SJCRH30 (cell line): ENCODE measurements at regions not wholly inside any gene's neighbourhood (a gene's known extent, or its start where the extent isn't known, plus 50 kb on each side); places are given as distances from the start of the nearest gene placed in this dataset.

ENCODE experiments used
- DNase-seq, 2 experiments: peaks; one replicate each; pipeline ENCODE4 v3.0.0-alpha.2; 2015 to 2020
- H3K27ac ChIP-seq: fragments of 250-450 bp; sonication (Bioruptor Pico); 2 replicates; pipeline ENCODE4 v1.5.1; 2020; ENCODE audit warnings: mild to moderate bottlenecking, moderate library complexity
- H3K27me3 ChIP-seq: fragments of 250-450 bp; sonication (Bioruptor Pico); 2 replicates; pipeline ENCODE4 v1.5.1; 2020; ENCODE audit warnings: mild to moderate bottlenecking, moderate library complexity
- H3K36me3 ChIP-seq: fragments of 250-450 bp; sonication (Bioruptor Pico); 2 replicates; pipeline ENCODE4 v1.5.1; 2020; ENCODE audit warnings: mild to moderate bottlenecking, moderate library complexity
- H3K4me1 ChIP-seq: fragments of 250-450 bp; sonication (Bioruptor Pico); 2 replicates; pipeline ENCODE4 v1.5.1; 2020; ENCODE audit warnings: mild to moderate bottlenecking, moderate library complexity
- H3K4me3 ChIP-seq: fragments of 250-450 bp; sonication (Bioruptor Pico); 2 replicates; pipeline ENCODE4 v1.5.1; 2020; ENCODE audit warnings: mild to moderate bottlenecking, moderate library complexity
- H3K9me3 ChIP-seq: fragments of 250-450 bp; sonication (Bioruptor Pico); replicated peaks from 2 replicates; pipeline ENCODE4 v1.5.1; 2020; ENCODE audit warnings: mild to moderate bottlenecking, moderate library complexity

DNA sequence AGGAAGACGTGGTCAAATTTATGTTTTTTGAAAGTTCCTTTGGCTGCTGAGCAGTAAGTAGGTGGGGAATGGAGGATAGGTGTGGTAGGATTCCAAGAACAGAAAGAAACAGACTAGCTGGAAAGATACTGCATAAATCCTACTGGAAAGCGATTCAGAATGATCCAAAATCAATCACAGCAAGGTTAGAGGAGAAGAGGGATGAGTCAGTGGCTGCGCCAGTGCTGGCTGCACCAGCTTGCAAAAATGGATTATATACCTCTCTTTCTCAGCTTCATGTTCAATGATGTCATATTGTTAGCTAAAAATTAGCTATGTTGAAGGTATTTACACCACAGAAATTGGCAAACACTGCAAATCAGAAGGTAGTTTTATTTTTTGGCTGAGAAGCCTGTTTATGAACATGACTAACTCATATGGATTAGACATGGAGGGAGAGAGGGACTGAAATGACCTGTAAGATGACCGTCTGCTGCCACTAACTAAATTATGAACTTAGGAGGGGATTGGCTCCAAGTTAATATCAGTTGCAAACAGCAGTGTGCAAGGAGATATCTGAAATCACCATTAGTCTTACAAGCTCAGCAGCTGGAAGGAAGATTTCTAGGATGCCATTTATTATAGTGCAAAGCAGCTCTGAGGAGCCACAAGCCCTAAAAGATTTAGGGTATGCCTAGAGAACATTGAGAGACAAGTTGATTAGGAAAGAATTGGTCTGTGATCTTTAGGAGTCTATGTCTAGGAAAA lies 405.3 kb downstream of the MID1IP1 start:
- no peaks in the 10 kb centered on the region for H3K27me3 ChIP-seq
- H3K36me3 ChIP-seq: no peaks in the 10 kb centered on the region
- H3K9me3 ChIP-seq: no peaks in the 10 kb centered on the region
- peak overlapping the region; percentile 66 for H3K27ac ChIP-seq
- no peak for DNase-seq
- H3K4me1 ChIP-seq: peaks cover 22% of the 10 kb centered on the region; the same call in 1 of the 2 replicates
- no peak overlapping the region for H3K4me3 ChIP-seq

DNA sequence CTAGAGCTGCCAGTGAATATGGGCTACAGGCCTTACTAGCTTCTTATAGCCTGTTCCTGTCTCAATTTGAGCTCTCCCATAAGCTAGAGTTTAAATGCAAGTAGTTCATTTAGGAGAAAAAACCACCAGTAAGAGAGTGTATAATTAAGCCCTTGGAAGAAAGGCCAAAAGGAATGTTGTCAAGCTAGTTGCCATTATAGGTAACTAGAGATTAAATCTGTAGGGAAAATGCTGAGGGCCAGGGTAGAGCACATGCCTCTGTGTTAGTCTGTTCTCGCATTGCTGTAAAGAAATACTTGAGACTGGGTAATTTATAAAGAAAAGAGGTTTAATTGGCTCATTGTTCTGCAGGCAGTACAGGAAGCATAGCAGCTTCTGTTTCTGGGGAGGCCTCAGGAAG lies 410.2 kb downstream of the MID1IP1 start:
- H3K4me1 ChIP-seq: peaks cover 5% of the 10 kb centered on the region; the same call in 1 of the 2 replicates
- no peak for DNase-seq
- no peak overlapping the region for H3K27ac ChIP-seq
- no peaks in the 10 kb centered on the region for H3K9me3 ChIP-seq
- no peaks in the 10 kb centered on the region for H3K36me3 ChIP-seq
- H3K27me3 ChIP-seq: no peaks in the 10 kb centered on the region
- H3K4me3 ChIP-seq: no peak overlapping the region

DNA sequence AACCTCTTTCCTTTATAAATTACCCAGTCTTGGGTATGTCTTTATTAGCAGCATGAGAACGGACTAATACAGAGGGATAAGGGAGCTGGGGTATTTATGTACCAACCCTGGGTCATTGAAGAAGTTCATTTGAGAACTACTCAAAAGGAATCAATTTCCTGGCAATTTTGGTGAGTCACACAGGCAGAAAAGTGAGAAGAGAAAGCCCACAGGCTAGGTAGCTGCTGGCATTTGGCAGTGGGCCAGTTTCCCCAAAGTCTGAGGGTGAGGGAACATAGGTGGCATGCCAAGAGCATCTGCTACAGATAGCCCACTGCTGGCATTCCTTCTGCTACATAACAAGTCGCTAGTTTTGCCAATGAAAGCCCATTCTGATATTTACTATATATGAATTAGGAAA lies 411.2 kb downstream of the MID1IP1 start:
- no peaks in the 10 kb centered on the region for H3K9me3 ChIP-seq

DNA sequence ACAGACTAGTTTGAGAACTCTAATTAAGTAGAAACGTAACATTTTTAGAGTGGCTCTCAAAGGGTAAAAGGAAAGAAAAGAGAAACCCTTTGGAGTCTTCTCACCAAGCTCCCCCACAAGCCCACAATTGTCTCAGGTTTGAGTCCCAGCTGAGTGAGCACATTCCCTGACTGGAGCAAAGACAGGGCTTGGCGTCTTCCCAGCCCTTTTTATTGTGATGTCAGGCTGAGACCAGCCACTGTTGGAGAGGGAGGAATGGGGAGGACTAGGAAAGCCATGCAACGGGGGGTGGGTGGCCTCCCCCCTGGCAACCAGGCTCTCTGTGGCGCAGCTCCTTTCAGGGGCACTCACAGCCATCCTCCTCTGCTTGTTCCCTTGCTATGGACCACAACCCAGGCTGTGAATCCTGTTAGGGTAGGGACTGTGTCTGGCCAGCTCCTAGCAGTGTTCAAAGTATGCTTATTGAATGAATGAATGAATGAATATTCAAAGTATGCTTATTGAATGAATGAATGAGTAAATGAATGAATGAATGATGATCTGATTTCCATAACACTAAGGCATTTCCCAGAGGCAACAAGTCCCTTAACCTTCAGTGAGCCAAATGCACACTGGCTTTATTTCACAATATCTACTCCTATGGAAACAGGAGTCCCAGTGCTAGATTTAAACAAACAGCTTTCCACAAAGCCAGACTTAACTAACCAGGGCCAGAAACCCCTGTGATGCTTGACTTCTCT lies 413.3 kb downstream of the MID1IP1 start:
- H3K4me3 ChIP-seq: no peak overlapping the region
- no peaks in the 10 kb centered on the region for H3K9me3 ChIP-seq
- no peaks in the 10 kb centered on the region for H3K27me3 ChIP-seq
- no peak overlapping the region for H3K27ac ChIP-seq
- DNase-seq: no peak
- H3K36me3 ChIP-seq: no peaks in the 10 kb centered on the region
- no peaks in the 10 kb centered on the region for H3K4me1 ChIP-seq

More for the DNA sequence above, 411.2 kb downstream of the MID1IP1 start:
- H3K4me3 ChIP-seq: no peak overlapping the region
- no peak overlapping the region for H3K27ac ChIP-seq
- DNase-seq: no peak
- no peaks in the 10 kb centered on the region for H3K36me3 ChIP-seq
- peaks cover 1% of the 10 kb centered on the region; the same call in 1 of the 2 replicates for H3K4me1 ChIP-seq
- H3K27me3 ChIP-seq: no peaks in the 10 kb centered on the region

DNA sequence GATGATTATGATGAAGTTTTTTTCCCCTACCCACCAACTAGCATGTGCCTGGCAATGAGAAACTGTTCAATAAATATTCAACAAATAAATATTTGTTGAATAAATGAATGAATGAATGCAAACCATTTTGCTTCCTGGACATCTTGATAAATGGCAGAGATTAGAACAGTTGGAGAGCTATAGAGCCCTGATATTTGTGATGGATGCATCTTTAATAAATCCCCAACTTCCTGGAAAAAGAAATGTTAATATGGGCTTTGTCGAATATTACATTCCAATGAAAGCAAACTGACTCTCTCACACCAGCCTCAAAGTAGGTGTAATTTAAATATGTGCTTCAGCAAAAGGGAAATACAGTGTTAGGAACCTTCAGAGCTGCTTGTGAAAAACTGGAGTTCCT lies 419.7 kb downstream of the MID1IP1 start:
- Histone ChIP-seq H3K27me3 (no peaks in the 10 kb centered on the region), H3K27ac (no peak overlapping the region), H3K4me1 (peaks cover 10% of the 10 kb centered on the region), H3K4me3 (no peak overlapping the region), H3K36me3 (no peaks in the 10 kb centered on the region), H3K9me3 (no peaks in the 10 kb centered on the region)
- DNase-seq: no peak

DNA sequence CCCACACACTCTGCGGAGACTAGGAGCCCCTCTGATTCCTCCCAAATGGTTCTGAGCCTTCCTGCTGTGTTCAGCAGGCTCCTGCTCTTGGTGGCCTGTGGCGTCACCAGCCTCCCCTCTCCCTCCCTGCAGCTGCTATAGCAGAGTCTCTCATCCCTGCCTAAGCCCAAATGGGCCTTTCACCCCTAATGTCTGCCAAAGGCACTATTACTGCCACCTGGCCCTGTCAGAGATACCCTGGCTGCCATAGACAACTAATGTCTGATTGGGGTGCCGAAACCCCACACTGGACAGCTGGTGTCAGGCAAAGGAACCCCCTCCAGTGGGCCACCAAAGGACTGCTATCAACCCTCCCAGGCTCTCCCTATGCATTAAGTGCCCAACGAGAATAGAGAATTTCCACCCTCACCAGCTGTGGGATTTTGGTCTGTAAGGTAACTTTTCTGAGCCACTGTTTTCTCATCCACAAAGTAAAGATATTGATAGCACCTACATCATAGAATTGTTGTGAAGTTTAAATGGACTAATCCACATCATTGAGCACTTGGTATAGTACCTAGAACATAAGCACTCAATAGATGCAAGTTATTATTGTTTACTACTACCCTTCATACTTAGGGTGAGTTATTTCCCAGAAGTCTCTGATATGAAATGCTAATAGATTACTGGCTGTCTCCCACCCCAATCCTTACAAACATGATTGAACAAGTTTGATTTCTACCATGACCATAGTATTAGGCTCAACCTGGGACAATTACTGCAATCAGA lies 421.3 kb downstream of the MID1IP1 start:
- no peaks in the 10 kb centered on the region for H3K27me3 ChIP-seq
- DNase-seq: peak; percentile 63 to 73

DNA sequence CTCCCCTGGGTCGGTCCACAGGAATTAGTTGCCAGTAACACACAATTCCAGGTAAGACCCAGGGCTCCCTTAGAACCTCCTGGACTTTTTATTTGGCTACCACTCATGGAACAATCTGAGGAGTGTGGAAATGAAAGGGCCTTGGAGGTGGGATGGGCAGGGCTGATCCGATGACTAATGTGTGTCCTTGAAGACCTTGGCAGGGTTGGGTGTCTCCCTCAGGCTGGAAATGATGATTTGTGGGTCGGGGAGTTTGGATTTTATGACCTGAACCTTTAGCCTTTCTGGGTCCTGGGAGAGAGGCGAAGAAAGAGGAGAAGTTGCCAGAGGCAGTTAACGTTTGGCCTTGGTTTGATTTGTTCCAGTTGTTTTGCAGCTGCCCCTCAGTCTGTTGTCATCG lies 425.0 kb downstream of the MID1IP1 start:
- Histone ChIP-seq H3K9me3 (no peaks in the 10 kb centered on the region), H3K27ac (peak overlapping the region; percentile 71), H3K27me3 (no peaks in the 10 kb centered on the region), H3K4me1 (peaks cover 28% of the 10 kb centered on the region), H3K36me3 (no peaks in the 10 kb centered on the region), H3K4me3 (no peak overlapping the region)
- DNase-seq: peak in 1 of 2 experiments; percentile 51

More for the DNA sequence above, 421.3 kb downstream of the MID1IP1 start:
- no peaks in the 10 kb centered on the region for H3K36me3 ChIP-seq
- H3K27ac ChIP-seq: peak overlapping the region; percentile 28; the same call in 1 of the 2 replicates
- H3K4me1 ChIP-seq: peaks cover 21% of the 10 kb centered on the region
- no peaks in the 10 kb centered on the region for H3K9me3 ChIP-seq
- H3K4me3 ChIP-seq: no peak overlapping the region

DNA sequence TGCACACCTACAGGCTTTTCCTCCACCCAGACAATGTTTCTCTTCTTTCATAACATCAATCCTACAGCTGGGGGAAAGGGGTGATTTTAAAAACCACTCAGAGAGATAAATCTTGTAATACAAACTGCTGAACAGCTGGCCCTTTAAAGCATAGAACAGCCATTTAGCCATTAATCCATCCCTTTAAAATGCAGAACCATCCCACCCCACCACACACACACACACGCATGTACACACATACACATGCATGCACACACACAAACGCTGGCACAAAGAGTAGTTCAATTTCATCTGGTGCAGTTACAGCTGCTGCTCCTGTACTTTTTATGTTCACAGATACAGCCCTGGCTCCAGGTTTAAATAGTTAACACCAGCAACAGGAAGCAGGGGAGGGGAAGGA lies 426.1 kb downstream of the MID1IP1 start:
- H3K27ac ChIP-seq: peak overlapping the region; percentile 71
- H3K9me3 ChIP-seq: no peaks in the 10 kb centered on the region
- no peaks in the 10 kb centered on the region for H3K27me3 ChIP-seq
- no peak overlapping the region for H3K4me3 ChIP-seq
- peaks cover 23% of the 10 kb centered on the region for H3K4me1 ChIP-seq
- no peaks in the 10 kb centered on the region for H3K36me3 ChIP-seq
- DNase-seq: peak; percentile 49 to 73

DNA sequence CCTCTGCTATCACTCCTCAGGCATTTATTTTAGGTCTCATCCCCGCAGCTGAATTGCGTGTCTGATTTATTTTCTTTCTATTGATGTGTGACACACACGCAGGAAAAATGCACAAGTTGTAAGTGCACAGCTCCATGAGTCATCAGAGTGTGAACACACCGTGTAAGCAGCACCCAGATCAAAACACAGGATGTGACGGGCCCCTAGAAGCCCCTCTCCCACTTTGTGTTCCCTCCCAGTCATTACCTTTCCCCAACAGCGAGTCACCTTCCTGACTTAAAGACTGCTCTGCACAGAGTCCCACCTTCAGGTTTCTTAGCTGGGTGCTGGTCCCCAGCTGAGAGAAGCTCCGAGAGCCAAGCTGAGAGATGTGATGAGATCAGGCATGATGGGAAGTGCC lies 436.7 kb downstream of the MID1IP1 start:
- Histone ChIP-seq H3K4me1 (no peaks in the 10 kb centered on the region), H3K27ac (no peak overlapping the region), H3K9me3 (no peaks in the 10 kb centered on the region), H3K4me3 (no peak overlapping the region), H3K27me3 (no peaks in the 10 kb centered on the region), H3K36me3 (no peaks in the 10 kb centered on the region)
- no peak for DNase-seq

DNA sequence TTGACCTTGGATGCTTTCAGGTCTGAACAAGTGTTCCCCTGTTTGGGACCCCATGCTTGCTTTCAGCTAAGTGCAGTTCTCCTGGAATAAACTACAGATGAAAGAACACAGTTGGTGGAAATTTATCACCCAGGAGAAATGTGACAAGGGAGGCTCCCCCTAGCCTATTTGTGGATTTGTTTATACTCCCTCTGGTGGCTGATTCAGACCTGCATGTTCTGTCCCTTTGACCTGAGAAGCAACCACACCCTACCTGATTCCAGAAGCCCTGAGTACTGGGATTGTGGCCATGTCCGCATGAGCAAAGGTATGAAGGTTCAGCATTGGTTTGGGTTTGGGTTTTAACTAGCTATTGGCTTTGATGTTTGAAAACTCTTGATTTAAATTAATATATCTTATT lies 440.9 kb downstream of the MID1IP1 start:
- DNase-seq: peak; percentile 23 to 68
- Histone ChIP-seq H3K4me1 (no peaks in the 10 kb centered on the region), H3K27ac (no peak overlapping the region), H3K36me3 (no peaks in the 10 kb centered on the region), H3K9me3 (no peaks in the 10 kb centered on the region), H3K4me3 (no peak overlapping the region), H3K27me3 (no peaks in the 10 kb centered on the region)

DNA sequence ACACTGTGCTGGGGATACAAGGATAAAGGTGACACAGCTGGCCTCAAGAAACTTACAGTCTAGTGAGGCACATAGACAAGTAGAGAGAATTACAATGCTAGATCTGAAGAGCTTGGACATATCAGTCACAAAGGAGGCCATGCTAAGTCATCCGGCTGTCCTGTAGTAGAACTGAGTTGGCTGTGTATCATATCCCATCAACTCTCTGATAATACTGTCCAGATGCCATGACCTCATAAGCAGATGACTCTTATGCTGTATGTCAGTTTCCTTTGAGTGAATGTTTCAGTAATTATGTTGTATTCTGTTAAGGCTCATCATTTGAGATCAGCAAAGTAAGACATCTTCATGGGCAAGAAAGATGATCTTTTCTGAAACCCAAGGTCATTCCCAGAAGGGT lies 442.9 kb downstream of the MID1IP1 start:
- no peak for DNase-seq
- Histone ChIP-seq H3K9me3 (no peaks in the 10 kb centered on the region), H3K27me3 (no peaks in the 10 kb centered on the region), H3K36me3 (no peaks in the 10 kb centered on the region), H3K4me1 (no peaks in the 10 kb centered on the region), H3K27ac (no peak overlapping the region), H3K4me3 (no peak overlapping the region)

DNA sequence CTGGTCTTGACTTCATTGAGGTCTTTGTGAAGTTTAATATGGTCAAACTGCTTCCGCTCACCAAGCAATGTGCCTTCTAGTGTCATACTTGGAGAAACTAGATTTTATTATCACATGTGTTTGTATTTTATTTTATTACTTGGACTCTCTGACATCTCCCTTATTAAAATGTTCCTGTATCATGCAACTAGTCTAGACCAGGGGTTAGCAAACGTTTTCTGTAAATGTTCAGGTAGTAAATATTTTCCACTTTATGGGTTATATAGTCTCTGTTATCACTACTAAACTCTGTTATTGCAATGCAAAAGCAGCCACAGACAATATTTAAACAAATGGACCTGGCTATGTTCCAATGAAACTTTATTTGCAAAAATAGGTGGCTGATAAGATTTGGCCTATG lies 443.8 kb downstream of the MID1IP1 start:
- DNase-seq: no peak
- no peaks in the 10 kb centered on the region for H3K9me3 ChIP-seq
- H3K4me1 ChIP-seq: no peaks in the 10 kb centered on the region
- H3K4me3 ChIP-seq: no peak overlapping the region
- no peaks in the 10 kb centered on the region for H3K27me3 ChIP-seq
- no peaks in the 10 kb centered on the region for H3K36me3 ChIP-seq
- no peak overlapping the region for H3K27ac ChIP-seq

DNA sequence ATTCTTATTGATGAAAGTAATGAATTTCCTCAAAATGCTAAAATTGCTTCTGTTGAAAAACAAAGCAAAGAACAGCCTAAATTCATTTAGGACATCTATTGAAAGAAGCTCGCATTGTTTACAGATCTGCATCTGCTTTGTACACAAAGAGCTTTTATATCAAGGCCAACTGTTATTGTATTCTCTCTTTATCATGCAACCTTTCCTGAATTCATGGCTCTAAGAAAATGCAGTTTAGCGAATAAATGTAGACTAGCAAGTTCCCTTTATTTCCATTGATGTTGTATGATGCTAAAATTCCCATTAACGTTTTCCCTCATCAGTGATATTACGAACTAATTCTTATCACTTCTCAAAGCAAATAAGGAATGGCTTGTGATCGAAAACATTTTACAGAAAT lies 446.3 kb downstream of the MID1IP1 start:
- Histone ChIP-seq H3K36me3 (no peaks in the 10 kb centered on the region), H3K4me3 (no peak overlapping the region), H3K9me3 (no peaks in the 10 kb centered on the region), H3K27me3 (no peaks in the 10 kb centered on the region), H3K4me1 (no peaks in the 10 kb centered on the region), H3K27ac (no peak overlapping the region)
- DNase-seq: no peak

DNA sequence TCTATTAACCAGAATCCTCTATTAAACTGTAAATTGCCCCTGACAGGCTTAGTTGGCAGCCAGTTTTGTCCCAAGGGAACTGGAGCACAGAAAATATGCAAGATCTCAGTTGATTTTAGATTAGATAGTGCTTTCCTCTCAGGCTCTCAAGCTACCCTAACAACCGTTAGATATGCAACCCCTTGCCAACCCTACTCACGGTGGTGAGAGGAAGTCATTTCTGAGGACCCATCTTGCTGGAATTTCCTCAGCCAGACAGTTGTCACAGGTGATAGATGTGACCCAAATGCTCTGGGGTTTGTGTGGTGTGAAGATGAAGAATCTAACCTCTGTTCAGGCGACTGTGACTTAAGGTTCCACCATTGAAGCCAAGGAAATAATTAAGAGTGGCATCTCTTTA lies 447.1 kb downstream of the MID1IP1 start:
- no peak for DNase-seq
- H3K4me1 ChIP-seq: no peaks in the 10 kb centered on the region
- no peak overlapping the region for H3K27ac ChIP-seq

DNA sequence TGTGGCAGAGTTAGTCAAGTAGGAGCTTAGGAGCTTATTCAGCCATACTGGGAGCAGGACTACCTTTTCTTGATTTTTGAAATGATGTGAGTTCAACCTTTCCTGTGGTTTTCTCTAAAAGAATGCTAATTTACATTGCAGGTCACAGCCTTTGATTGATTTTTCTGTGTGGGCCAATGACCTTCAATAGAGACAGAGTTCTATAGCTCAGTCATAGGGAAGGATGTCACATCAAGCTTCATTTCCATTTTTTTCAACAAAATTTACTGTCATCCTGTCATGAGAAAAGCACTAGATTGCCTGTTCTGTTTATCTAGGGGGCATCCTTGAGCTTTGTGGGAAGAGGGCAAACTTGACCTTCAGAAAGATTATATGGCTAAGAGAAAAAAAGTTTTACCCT lies 448.7 kb downstream of the MID1IP1 start:
- no peaks in the 10 kb centered on the region for H3K9me3 ChIP-seq
- no peaks in the 10 kb centered on the region for H3K4me1 ChIP-seq
- no peak for DNase-seq
- H3K4me3 ChIP-seq: no peak overlapping the region
- no peak overlapping the region for H3K27ac ChIP-seq
- H3K27me3 ChIP-seq: no peaks in the 10 kb centered on the region
- H3K36me3 ChIP-seq: no peaks in the 10 kb centered on the region

More for the DNA sequence above, 447.1 kb downstream of the MID1IP1 start:
- Histone ChIP-seq H3K4me3 (no peak overlapping the region), H3K27me3 (no peaks in the 10 kb centered on the region), H3K9me3 (no peaks in the 10 kb centered on the region), H3K36me3 (no peaks in the 10 kb centered on the region)
